ENCODE measurements at regions not wholly inside any gene's neighbourhood (a gene's known extent, or its start where the extent isn't known, plus 50 kb on each side); places are given as distances from the start of the nearest gene placed in this dataset.

GRCh38 chr6:133106934-133107333, 134.2 kb upstream of the EYA4 start:
- no peak for DNase-seq
- H3K36me3 ChIP-seq, result no peaks in the 10 kb centered on the region
- intact Hi-C loops (cut with DNase I), result no loop called here

DNA sequence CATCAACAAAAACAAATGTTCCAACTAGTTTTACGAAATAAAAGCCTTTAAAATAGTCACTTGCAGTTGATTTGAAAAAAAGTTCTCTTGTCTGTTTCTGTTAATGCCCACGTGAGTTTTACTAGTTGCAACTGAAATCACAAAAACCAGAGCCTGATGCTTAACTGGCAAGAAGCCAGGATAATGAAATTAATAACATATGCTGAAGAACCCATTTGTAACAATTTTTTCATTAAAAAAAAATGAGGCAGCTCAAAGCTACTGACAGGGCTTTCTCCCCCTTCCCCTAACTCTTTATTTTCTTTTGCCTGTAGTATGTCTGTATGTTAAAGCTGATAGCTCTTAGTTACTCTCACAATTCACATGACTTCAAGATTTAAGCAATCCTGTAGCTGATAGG, 132.7 kb upstream of the EYA4 start:
- Histone ChIP-seq H3K4me1 (no peaks in the 10 kb centered on the region), H3K9me3 (no peaks in the 10 kb centered on the region), H3K36me3 (no peaks in the 10 kb centered on the region), H3K4me3 (no peak overlapping the region), H3K27ac (no peak overlapping the region), H3K27me3 (no peaks in the 10 kb centered on the region)
- intact Hi-C loops (cut with DNase I), result no loop called here
- no peak for DNase-seq
- TF ChIP-seq CTCF (IDR thresholded peaks at IDR 0.05), result no peak
- ATAC-seq, result no peak

More at GRCh38 chr6:133106934-133107333, 134.2 kb upstream of the EYA4 start:
- no peaks in the 10 kb centered on the region for H3K4me1 ChIP-seq
- no peak overlapping the region for H3K4me3 ChIP-seq
- ATAC-seq, result no peak
- no peaks in the 10 kb centered on the region for H3K27me3 ChIP-seq
- no peaks in the 10 kb centered on the region for H3K9me3 ChIP-seq
- no peak overlapping the region for H3K27ac ChIP-seq
- TF ChIP-seq CTCF (IDR thresholded peaks at IDR 0.05), result no peak

DNA sequence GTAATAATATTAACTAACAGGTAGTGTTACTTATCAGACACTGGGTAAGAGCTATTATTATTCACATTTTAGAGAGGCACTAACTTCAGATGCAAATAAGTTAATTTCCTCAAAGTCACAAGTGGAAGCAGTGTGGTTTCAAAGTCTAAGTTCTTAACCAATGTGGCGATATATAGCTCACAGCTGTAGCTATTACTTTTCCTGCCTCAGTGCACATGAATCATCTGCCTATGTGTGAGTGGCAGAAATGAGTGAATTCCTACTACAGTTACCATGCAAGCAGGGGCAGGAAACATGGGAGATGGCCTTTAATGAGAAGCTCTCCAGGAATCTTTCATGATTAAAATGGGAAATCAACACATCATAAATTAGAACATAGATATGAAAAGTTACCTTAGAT, 126.2 kb upstream of the EYA4 start:
- Histone ChIP-seq H3K4me3 (no peak overlapping the region), H3K4me1 (no peaks in the 10 kb centered on the region), H3K9me3 (peaks cover 0 to 22% of the 10 kb centered on the region in 2 donors), H3K36me3 (no peaks in the 10 kb centered on the region), H3K27me3 (no peaks in the 10 kb centered on the region), H3K27ac (no peak overlapping the region)
- no peak for TF ChIP-seq CTCF (IDR thresholded peaks at IDR 0.05)
- no peak for DNase-seq
- intact Hi-C loops (cut with DNase I), result no loop called here
- no peak for ATAC-seq

DNA sequence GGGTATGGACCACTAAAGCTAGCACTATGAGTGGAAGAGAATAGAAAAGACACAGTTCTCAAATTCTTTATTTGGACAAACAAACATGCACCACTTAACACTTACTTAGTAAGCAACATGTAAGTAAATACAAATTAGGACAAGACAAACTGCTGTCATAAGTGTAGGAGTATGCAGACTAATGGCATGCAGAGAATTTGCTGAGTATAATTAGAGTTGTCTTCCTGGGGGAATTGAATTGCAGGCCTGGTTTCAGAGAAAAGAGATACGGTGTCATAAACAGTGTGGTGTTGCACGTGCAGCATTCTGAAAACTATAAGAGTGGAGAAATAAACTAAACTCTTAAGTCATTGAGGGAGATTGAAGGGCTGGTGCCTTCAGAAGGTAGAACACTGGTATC, 125.2 kb upstream of the EYA4 start:
- H3K36me3 ChIP-seq, result no peaks in the 10 kb centered on the region
- DNase-seq (no peak), ATAC-seq (no peak)
- H3K4me3 ChIP-seq, result no peak overlapping the region
- H3K4me1 ChIP-seq, result no peaks in the 10 kb centered on the region
- intact Hi-C loops (cut with DNase I), result no loop called here
- no peaks in the 10 kb centered on the region for H3K27me3 ChIP-seq
- H3K9me3 ChIP-seq, result peaks cover 0 to 25% of the 10 kb centered on the region in 2 donors
- H3K27ac ChIP-seq, result no peak overlapping the region
- TF ChIP-seq CTCF (IDR thresholded peaks at IDR 0.05), result no peak

DNA sequence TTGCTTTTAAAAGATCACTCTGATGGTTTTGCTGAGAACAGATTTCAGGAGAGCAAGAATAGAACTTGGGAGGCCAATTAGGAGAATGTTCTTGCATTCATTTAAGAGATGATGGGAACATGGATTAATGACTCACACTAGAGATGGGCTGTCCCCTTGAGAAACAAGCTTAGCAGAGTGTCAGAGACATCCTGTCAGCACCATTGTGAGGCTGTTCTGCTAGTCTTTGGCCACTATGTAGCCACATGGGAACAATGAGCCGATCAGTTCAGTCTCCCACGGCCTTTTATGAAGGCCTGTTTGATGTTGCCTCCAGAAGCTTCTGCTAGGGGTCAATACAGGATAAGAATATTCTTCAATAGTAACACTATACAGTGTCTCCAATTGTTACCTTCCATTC, 113.0 kb upstream of the EYA4 start:
- Histone ChIP-seq H3K27me3 (no peaks in the 10 kb centered on the region), H3K27ac (no peak overlapping the region), H3K4me1 (no peaks in the 10 kb centered on the region), H3K36me3 (no peaks in the 10 kb centered on the region), H3K4me3 (no peak overlapping the region), H3K9me3 (peaks cover 0 to 6% of the 10 kb centered on the region in 2 donors)
- no peak for TF ChIP-seq CTCF (IDR thresholded peaks at IDR 0.05)
- no peak for DNase-seq
- intact Hi-C loops (cut with DNase I), result no loop called here
- no peak for ATAC-seq
